HG02970 (cell line): ENCODE measurements at regions not wholly inside any gene's neighbourhood (a gene's known extent, or its start where the extent isn't known, plus 50 kb on each side); places are given as distances from the start of the nearest gene placed in this dataset.

Source experiments
- ATAC-seq: cut with Tn5 transposase; IDR thresholded peaks from one replicate; pipeline ENCODE4 v1.9.1; 2021; ENCODE audit warnings: mild to moderate bottlenecking, moderate library complexity, moderate number of reproducible peaks; ENCODE audit not compliant: unreplicated experiment, low FRiP score

GRCh38 chr4:82043081-82043808 is 330.5 kb downstream of the HNRNPD start:
- no peak for ATAC-seq

DNA sequence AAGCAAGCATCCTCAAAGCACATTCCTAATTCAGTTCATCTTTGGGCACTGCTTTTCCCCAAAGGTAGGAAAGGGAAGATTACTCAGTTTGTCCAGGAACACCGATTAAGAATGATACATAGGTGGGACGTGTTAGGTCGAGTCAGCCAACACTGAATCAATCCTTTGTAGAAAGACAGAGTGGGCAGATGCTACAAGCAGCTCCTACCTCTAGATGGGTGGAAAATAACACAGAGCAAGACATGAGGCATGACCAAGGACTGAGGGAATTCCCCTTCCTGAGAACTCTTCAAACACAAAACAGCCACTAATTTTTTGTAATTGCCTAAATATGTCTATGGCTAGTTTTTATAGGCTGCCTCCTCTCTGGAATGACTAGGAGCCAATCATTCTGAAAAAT is 331.7 kb downstream of the HNRNPD start:
- no peak for ATAC-seq

DNA sequence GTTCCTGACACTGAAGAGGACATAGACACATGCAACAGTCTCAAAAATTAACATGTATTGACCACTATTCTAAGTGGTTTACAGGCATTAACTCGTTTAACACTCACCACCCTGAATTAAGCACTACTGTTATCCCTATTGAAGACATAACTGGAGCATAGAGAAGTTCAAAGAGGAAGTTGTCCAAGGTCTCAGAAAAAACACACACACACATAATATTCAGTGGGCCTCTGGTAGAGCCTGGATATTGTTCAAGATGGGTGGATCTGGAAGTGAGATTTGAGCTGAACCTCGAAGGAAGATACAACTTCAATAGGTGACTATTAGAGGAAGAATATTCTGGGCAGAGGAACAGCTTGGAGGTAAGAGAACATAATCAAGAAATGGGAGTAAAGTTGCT is 334.9 kb downstream of the HNRNPD start:
- no peak for ATAC-seq

DNA sequence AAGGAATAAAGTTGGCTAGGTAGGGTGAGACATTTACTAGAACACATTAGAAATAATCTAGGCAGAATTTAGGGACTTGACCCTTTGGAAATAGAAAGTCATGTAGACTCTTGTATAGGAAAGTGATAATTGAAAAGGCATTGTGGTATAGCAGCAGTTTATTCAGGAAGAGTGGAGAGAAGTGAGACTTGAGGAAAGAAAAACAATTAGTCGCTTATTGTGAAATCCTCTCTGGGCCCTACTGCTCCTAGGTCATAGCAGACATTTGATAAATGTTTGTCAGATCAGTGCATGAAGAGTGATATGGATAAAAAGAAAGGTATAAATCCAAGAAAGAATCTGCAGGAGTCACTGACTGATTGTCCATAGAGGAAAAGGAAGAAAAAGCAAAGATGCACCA is 337.6 kb downstream of the HNRNPD start:
- ATAC-seq: no peak

- no peak for ATAC-seq
Measured at GRCh38 chr4:82034878-82035277, 338.9 kb downstream of the HNRNPD start.

DNA sequence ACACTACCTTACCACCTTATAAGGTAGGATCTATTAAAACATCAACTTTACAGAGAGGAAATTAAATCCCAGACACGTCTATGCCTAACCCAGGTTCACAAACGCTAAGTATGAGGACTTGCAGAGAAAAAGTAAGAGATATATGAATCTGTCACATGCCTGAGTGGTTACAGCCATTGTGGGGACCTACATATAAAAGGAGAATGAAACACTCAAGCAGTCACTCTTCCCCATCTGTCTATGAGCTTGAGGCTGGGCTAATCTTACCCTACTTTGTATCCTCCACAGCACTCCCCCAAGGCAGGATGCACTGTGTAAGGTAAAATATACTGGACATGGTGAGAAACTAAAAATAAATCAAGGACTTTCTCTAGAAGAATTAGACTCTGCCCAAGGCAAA is 339.9 kb downstream of the HNRNPD start:
- no peak for ATAC-seq

GRCh38 chr4:82031376-82031927 is 342.3 kb downstream of the HNRNPD start:
- no peak for ATAC-seq

GRCh38 chr4:82017680-82018079 is 356.1 kb downstream of the HNRNPD start:
- ATAC-seq: no peak

- ATAC-seq: no peak
Measured at GRCh38 chr4:82005158-82005557, 368.6 kb downstream of the HNRNPD start.

- no peak for ATAC-seq
Measured at GRCh38 chr4:81997313-81997712, 376.5 kb downstream of the HNRNPD start.

GRCh38 chr4:81990898-81991297 is 382.9 kb downstream of the HNRNPD start:
- no peak for ATAC-seq

DNA sequence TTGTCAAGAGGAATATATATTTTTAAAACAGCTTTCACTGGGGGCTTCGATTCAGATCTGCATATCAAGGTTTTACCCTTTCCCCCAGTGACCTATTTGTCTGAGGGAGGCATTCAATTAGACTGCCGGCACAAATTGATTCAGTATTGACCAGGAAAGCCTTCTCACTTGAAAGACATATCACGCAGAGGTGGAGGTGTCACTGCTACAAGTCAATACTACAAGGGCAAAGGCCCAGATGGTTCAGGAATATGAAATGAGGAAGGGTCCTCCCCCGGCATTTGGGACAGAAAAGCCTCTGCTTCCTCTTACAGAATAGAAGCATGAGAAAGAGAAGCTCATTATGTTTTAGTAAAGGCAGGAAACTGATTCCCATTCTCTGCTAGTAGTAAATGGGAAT is 383.6 kb downstream of the HNRNPD start:
- ATAC-seq: no peak

DNA sequence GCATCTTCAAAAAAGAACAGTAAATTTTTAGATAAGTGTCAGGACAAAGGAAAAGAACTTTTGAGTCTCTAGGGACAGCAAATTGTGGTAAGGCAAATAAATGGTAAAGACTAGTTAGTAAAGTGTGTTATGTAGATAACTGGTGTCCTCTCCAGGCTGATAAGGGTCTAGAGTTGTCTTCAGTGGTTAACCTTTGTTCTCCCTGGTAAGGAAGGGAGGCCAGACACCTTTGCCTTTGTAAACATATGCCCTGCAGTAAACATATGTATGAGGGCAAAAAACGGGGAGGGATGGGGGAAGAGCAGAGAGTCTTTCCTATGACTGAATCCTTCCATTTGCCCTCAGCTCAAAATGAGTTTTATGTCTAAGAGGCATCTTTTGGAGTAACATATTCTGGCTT is 384.6 kb downstream of the HNRNPD start:
- no peak for ATAC-seq

DNA sequence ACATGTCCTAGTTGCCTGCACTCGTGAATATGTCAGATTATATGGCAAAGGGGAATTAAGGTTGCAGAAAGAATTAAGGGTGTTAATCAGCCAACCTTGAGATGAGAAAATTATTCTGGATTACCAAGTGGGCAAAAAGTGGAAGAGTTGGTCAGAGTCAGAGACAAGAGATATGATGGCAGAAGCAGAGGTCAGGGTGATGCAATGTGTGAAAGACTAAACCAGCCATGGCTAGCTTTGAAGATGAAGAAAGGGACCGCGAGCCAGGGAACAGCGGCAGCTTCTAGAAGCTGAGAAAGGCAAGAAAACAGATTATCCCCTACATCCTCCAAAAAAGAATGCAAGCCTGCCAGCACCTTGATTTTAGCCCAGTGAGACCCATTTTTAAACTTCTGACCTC is 385.6 kb downstream of the HNRNPD start:
- ATAC-seq: no peak

DNA sequence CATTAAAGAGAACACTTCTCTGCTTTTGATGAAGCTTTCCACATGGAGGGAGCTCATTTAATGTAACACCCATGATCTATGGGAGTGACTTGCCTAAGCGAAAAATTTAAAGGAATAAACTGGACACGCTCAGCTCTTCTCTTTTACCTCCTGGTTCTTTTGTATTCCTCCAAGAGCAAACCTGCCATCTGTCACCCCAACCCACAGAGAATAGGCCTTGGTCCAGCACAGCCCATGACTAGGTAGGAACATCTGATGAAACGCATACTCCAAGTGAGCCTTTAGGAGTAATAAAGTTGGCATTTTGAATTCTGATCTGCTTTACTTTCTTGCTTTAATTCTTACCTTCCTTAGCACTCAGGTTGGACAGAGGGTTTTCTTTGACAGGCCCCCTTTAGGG is 389.0 kb downstream of the HNRNPD start:
- no peak for ATAC-seq

- ATAC-seq: no peak
Measured at GRCh38 chr4:81982846-81983540, 390.8 kb downstream of the HNRNPD start.

DNA sequence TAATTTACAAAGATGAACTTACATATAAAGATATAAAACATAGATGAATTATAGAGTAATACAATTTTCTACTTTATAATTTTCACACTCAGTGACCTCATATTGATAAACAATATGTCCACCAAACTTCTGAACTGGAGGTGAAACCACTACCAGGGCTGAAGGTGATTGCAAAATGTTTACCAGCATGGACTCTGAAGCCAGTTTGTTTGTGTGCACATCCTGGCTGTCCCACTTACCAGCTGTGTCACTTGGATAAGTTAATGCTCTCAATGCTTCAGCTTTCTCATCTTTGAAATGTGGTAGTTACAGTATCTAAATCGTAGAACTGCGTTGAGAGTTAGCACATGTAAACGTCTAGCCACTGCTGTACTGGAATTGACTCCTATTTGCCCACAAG is 392.6 kb downstream of the HNRNPD start:
- no peak for ATAC-seq

GRCh38 chr4:81974523-81974922 is 399.3 kb downstream of the HNRNPD start:
- no peak for ATAC-seq

DNA sequence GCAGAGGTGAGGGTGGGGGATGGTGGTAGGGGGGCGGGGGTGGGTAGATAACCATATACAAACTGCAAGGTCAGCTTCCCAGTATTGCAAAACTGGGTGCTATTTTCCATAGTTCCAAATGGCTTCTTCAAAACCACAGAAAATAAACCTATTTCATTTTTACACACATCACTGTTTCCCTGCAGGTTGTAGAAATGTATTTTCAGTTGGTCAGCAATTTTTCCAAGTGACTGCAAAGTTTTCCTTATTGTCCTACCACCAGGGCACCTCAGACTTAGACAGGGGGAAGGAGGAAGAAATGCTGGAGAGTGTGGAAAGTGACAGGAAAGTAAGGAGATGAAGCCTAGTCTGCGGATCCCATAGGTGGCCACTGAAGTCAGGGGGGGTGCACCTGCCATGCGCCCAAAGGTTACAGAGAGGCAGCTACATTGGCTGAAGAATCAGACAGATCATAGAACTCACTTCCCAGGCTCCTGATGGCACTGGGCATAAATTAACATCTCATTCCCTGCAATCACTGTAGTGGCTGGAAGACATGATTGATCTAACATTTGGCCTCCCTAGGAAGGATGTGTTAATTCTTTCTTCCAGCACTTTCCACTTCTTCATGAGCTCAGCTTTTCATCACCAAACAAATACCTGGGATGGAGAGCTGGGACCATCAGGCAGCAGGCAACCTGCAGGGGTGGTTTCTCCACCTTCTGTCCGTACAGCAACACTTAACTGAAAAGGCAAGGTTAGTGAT is 402.0 kb downstream of the HNRNPD start:
- ATAC-seq: no peak

- no peak for ATAC-seq
Measured at GRCh38 chr4:81971061-81971460, 402.7 kb downstream of the HNRNPD start.

GRCh38 chr4:81970454-81970853 is 403.3 kb downstream of the HNRNPD start:
- no peak for ATAC-seq
